H9 (cell line): ENCODE measurements at regions not wholly inside any gene's neighbourhood (a gene's known extent, or its start where the extent isn't known, plus 50 kb on each side); places are given as distances from the start of the nearest gene placed in this dataset.

Experiments
- DNase-seq: peaks from one replicate; pipeline ENCODE4 v3.0.0-alpha.2; 2017
- H2AFZ ChIP-seq: one replicate; pipeline ENCODE4 v1.6.1; 2013; ENCODE audit warnings: mild to moderate bottlenecking, low read length, control low read depth, moderate library complexity
- H2AK5ac ChIP-seq: 2 replicates; pipeline ENCODE4 v1.6.1; 2013; ENCODE audit warnings: low read length, control low read depth, mixed read lengths; ENCODE audit not compliant: insufficient read length
- H2BK120ac ChIP-seq: one replicate; pipeline ENCODE4 v1.6.1; 2013; ENCODE audit warnings: low read depth, mild to moderate bottlenecking, low read length, control low read depth, inconsistent platforms; ENCODE audit not compliant: poor library complexity, severe bottlenecking
- H2BK12ac ChIP-seq: 2 replicates; pipeline ENCODE4 v1.6.1; 2013; ENCODE audit warnings: low read length, control low read depth, mixed read lengths, low read depth; ENCODE audit not compliant: insufficient read length
- H2BK15ac ChIP-seq: 2 replicates; pipeline ENCODE4 v1.6.1; 2013; ENCODE audit warnings: low read depth, low read length, control low read depth
- H2BK20ac ChIP-seq: one replicate; pipeline ENCODE4 v1.6.1; 2013; ENCODE audit warnings: low read depth, mild to moderate bottlenecking, low read length, control low read depth, inconsistent platforms; ENCODE audit not compliant: poor library complexity, severe bottlenecking
- H2BK5ac ChIP-seq: 2 replicates; pipeline ENCODE4 v1.6.1; 2013; ENCODE audit warnings: low read length, control low read depth, mixed read lengths; ENCODE audit not compliant: insufficient read length
- H3K14ac ChIP-seq: 2 replicates; pipeline ENCODE4 v1.6.1; 2013; ENCODE audit warnings: low read length, control low read depth; ENCODE audit not compliant: insufficient read depth
- H3K18ac ChIP-seq: 2 replicates; pipeline ENCODE4 v1.6.1; 2013; ENCODE audit warnings: low read depth, mild to moderate bottlenecking, mixed read lengths, low read length, control low read depth; ENCODE audit not compliant: insufficient read length
- H3K23ac ChIP-seq: 2 replicates; pipeline ENCODE4 v1.6.1; 2013; ENCODE audit warnings: low read length, control low read depth, mixed read lengths, low read depth; ENCODE audit not compliant: insufficient read length
- H3K23me2 ChIP-seq: 2 replicates; pipeline ENCODE4 v1.6.1; 2013; ENCODE audit warnings: low read depth, mild to moderate bottlenecking, mixed read lengths, low read length, control low read depth; ENCODE audit not compliant: insufficient read length, poor library complexity, severe bottlenecking
- H3K27ac ChIP-seq: 2 replicates; pipeline ENCODE4 v1.5.1; 2013; ENCODE audit warnings: low read length, control low read depth, mixed read lengths, low read depth; ENCODE audit not compliant: insufficient read length
- H3K27me3 ChIP-seq: 2 replicates; pipeline ENCODE4 v1.6.1; 2013; ENCODE audit warnings: low read length, control low read depth, inconsistent platforms; ENCODE audit not compliant: insufficient read depth
- H3K4ac ChIP-seq: 2 replicates; pipeline ENCODE4 v1.6.1; 2013; ENCODE audit warnings: low read depth, mild to moderate bottlenecking, control low read depth, inconsistent platforms, low read length, moderate library complexity
- H3K4me1 ChIP-seq: 2 replicates; pipeline ENCODE4 v1.6.1; 2013; ENCODE audit warnings: low read length, control low read depth, inconsistent platforms; ENCODE audit not compliant: insufficient read depth
- H3K4me2 ChIP-seq: 2 replicates; pipeline ENCODE4 v1.6.1; 2013; ENCODE audit warnings: low read length, control low read depth, mixed read lengths; ENCODE audit not compliant: insufficient read length, insufficient read depth
- H3K56ac ChIP-seq: 2 replicates; pipeline ENCODE4 v1.6.1; 2013; ENCODE audit warnings: low read depth, mild to moderate bottlenecking, mixed read lengths, low read length, control low read depth; ENCODE audit not compliant: insufficient read length
- H3K79me1 ChIP-seq: 2 replicates; pipeline ENCODE4 v1.6.1; 2013; ENCODE audit warnings: low read depth, mild to moderate bottlenecking, moderate library complexity, low read length, control low read depth, inconsistent platforms; ENCODE audit not compliant: insufficient read depth, poor library complexity, severe bottlenecking
- H3K79me2 ChIP-seq: 2 replicates; pipeline ENCODE4 v1.6.1; 2013; ENCODE audit warnings: low read length, control low read depth, inconsistent platforms; ENCODE audit not compliant: insufficient read depth
- H3K9ac ChIP-seq: 2 replicates; pipeline ENCODE4 v1.6.1; 2013; ENCODE audit warnings: low read length, control low read depth, mixed read lengths; ENCODE audit not compliant: insufficient read length; ENCODE audit errors: extremely low read depth
- H3K9me3 ChIP-seq: one replicate; pipeline ENCODE4 v1.6.1; 2013; ENCODE audit warnings: low read depth, low read length, inconsistent platforms; ENCODE audit not compliant: control insufficient read depth
- H3T11ph ChIP-seq: one replicate; pipeline ENCODE4 v1.6.1; 2013; ENCODE audit warnings: mild to moderate bottlenecking, low read length, control low read depth, inconsistent platforms
- H4K20me1 ChIP-seq: one replicate; pipeline ENCODE4 v1.6.1; 2013; ENCODE audit not compliant: control insufficient read depth, insufficient read length, insufficient read depth
- H4K5ac ChIP-seq: 2 replicates; pipeline ENCODE4 v1.6.1; 2013; ENCODE audit warnings: low read depth, mild to moderate bottlenecking, mixed read lengths, low read length, control low read depth; ENCODE audit not compliant: insufficient read length
- H4K8ac ChIP-seq: replicated peaks from 2 replicates; pipeline ENCODE4 v1.6.1; 2013; ENCODE audit warnings: low read length, control low read depth, mixed read lengths, low read depth; ENCODE audit not compliant: insufficient read length
- H4K91ac ChIP-seq: 2 replicates; pipeline ENCODE4 v1.6.1; 2013; ENCODE audit warnings: low read depth, mild to moderate bottlenecking, moderate library complexity, mixed read lengths, low read length, control low read depth; ENCODE audit not compliant: insufficient read length
- H3K27ac Mint-ChIP-seq, 3 experiments: 2 replicates in 2 of 3; 3 replicates in 1 of 3; pipeline ENCODE4 v1.8.0; 2020 to 2021; ENCODE audit warnings: mixed read lengths in 3 of 3, mild to moderate bottlenecking in 1 of 3, moderate library complexity in 1 of 3
- H3K27me3 Mint-ChIP-seq: 2 replicates; pipeline ENCODE4 v1.8.0; 2021; ENCODE audit warnings: low read depth, mild to moderate bottlenecking, moderate library complexity, mixed read lengths
- H3K36me3 Mint-ChIP-seq, 3 experiments: 2 replicates in 2 of 3; 3 replicates in 1 of 3; pipeline ENCODE4 v1.8.0; 2020 to 2021; ENCODE audit warnings: low read depth in 3 of 3, mixed read lengths in 3 of 3; ENCODE audit not compliant: insufficient read depth in 1 of 3
- H3K4me1 Mint-ChIP-seq, 2 experiments: 2 replicates each; pipeline ENCODE4 v1.8.0; 2020; ENCODE audit warnings: mixed read lengths in 2 of 2
- H3K4me3 Mint-ChIP-seq, 2 experiments: 2 replicates in 1 of 2; 3 replicates in 1 of 2; pipeline ENCODE4 v1.8.0; 2020 to 2021; ENCODE audit warnings: mild to moderate bottlenecking in 2 of 2, mixed read lengths in 2 of 2, moderate library complexity in 1 of 2
- H3K9me3 Mint-ChIP-seq, 2 experiments: 2 replicates in 1 of 2; 3 replicates in 1 of 2; pipeline ENCODE4 v1.8.0; 2020; ENCODE audit warnings: mild to moderate bottlenecking in 2 of 2, mixed read lengths in 2 of 2, moderate library complexity in 1 of 2
- CTCF ChIP-seq: fragments of 200-600 bp; sonication (generic); conservative IDR thresholded peaks from 3 replicates; pipeline ENCODE4 v1.8.0; 2021; ENCODE audit warnings: antibody characterized with exemption, mild to moderate bottlenecking
- WGBS: extraction: QIAGEN DNeasy Blood & Tissue Kit; methylation state at CpG from one replicate; pipeline ENCODE4 v1.1.7; 2013; ENCODE audit warnings: missing lambda C conversion rate, low lambda C conversion rate, mixed read lengths; ENCODE audit not compliant: insufficient read length; ENCODE audit errors: extremely low coverage; 5-methylcytosine and 5-hydroxymethylcytosine counted together

- Histone ChIP-seq H2AK5ac (no peak overlapping the region), H3K9ac (no peak overlapping the region), H2BK20ac (no peak overlapping the region), H4K91ac (no peak overlapping the region), H3K79me2 (no peaks in the 10 kb centered on the region), H3K56ac (no peak overlapping the region), H3K9me3 (no peaks in the 10 kb centered on the region), H3K79me1 (no peaks in the 10 kb centered on the region), H3K14ac (no peak overlapping the region), H2AFZ (no peak overlapping the region), H3K23me2 (no peaks in the 10 kb centered on the region), H3K18ac (no peak overlapping the region), H3K27ac (no peak overlapping the region), H4K5ac (no peak overlapping the region), H4K20me1 (no peaks in the 10 kb centered on the region), H2BK12ac (no peak overlapping the region), H3K4me2 (no peak overlapping the region), H4K8ac (no peak overlapping the region), H3K23ac (no peak overlapping the region), H3T11ph (no peak overlapping the region), H2BK120ac (no peak overlapping the region), H3K27me3 (no peaks in the 10 kb centered on the region), H2BK5ac (no peak overlapping the region), H2BK15ac (no peak overlapping the region), H3K4ac (no peak overlapping the region), H3K4me1 (0 out of 2 replicates have a peak, but pooled peaks cover 2% of the 10 kb centered on the region)
- Mint-ChIP-seq H3K36me3 (0 out of 7 replicates have a peak, but pooled peaks cover 0 to 5% (median 0%) of the 10 kb centered on the region in 3 experiments), H3K4me1 (peaks cover 13 to 20% of the 10 kb centered on the region in 2 experiments), H3K4me3 (no peak overlapping the region), H3K9me3 (no peaks in the 10 kb centered on the region), H3K27me3 (no peaks in the 10 kb centered on the region), H3K27ac (peak overlapping the region in 1 of 3 experiments; percentile 52; a peak in 1 of 7 replicates)
- no peak for DNase-seq
- WGBS = no CpG with 5 or more reads among the region's 6 CpGs
- no peak for TF ChIP-seq CTCF
Measured at GRCh38 chr7:118000480-118001202, 127.4 kb upstream of the CTTNBP2 start.
